HG02852 (cell line): ENCODE measurements at regions not wholly inside any gene's neighbourhood (a gene's known extent, or its start where the extent isn't known, plus 50 kb on each side); places are given as distances from the start of the nearest gene placed in this dataset.

ENCODE experiments used
- ATAC-seq: cut with Tn5 transposase; IDR thresholded peaks from one replicate; pipeline ENCODE4 v1.9.1; 2021; ENCODE audit warnings: mild to moderate bottlenecking, moderate library complexity; ENCODE audit not compliant: unreplicated experiment

- ATAC-seq: no peak
These were observed 318.5 kb downstream of the ALG10 start for GRCh38 chr12:34340534-34341361.

- ATAC-seq: no peak
These were observed 319.1 kb downstream of the ALG10 start for GRCh38 chr12:34341362-34341733.

GRCh38 chr12:34342048-34342447, 319.8 kb downstream of the ALG10 start:
- no peak for ATAC-seq

GRCh38 chr12:34343345-34343744, 321.0 kb downstream of the ALG10 start:
- no peak for ATAC-seq

- ATAC-seq: no peak
These were observed 321.5 kb downstream of the ALG10 start for GRCh38 chr12:34343766-34344165.

GRCh38 chr12:34344851-34345522, 322.7 kb downstream of the ALG10 start:
- ATAC-seq: no peak

- no peak for ATAC-seq
These were observed 323.5 kb downstream of the ALG10 start for GRCh38 chr12:34345801-34346200.

- no peak for ATAC-seq
These were observed 324.2 kb downstream of the ALG10 start for GRCh38 chr12:34346372-34347034.

- ATAC-seq: no peak
These were observed 325.1 kb downstream of the ALG10 start for GRCh38 chr12:34347367-34347766.

GRCh38 chr12:34348064-34348463, 325.8 kb downstream of the ALG10 start:
- ATAC-seq: no peak

- ATAC-seq: no peak
These were observed 326.8 kb downstream of the ALG10 start for GRCh38 chr12:34348836-34349672.

- ATAC-seq: no peak
These were observed 327.3 kb downstream of the ALG10 start for GRCh38 chr12:34349673-34349961.

- no peak for ATAC-seq
These were observed 328.1 kb downstream of the ALG10 start for GRCh38 chr12:34350092-34351041.

- no peak for ATAC-seq
These were observed 329.8 kb downstream of the ALG10 start for GRCh38 chr12:34352098-34352497.

GRCh38 chr12:34354239-34355200, 332.2 kb downstream of the ALG10 start:
- ATAC-seq: no peak

GRCh38 chr12:34356233-34356987, 334.1 kb downstream of the ALG10 start:
- ATAC-seq: no peak

GRCh38 chr12:34357791-34358190, 335.5 kb downstream of the ALG10 start:
- no peak for ATAC-seq

- ATAC-seq: no peak
These were observed 335.9 kb downstream of the ALG10 start for GRCh38 chr12:34358198-34358597.
